ENCODE measurements at regions not wholly inside any gene's neighbourhood (a gene's known extent, or its start where the extent isn't known, plus 50 kb on each side); places are given as distances from the start of the nearest gene placed in this dataset.

DNA sequence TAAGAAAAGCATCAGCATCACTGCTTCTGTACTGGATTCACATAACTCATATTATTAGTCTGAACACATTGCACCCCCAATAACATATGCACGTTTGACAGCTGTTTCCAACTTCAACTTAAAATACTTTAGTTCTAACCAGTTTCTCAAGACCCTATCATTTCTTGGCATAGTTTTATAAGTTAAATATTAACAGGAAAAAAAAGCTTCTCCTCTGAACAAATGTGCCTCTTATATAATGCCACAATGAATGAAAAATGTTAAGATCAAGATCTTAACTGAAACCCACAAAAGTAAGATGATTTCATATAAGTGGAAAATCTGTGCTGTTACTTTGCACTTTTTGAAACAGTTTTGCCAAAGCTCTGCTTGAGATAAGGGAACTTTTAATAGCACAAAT lies 652.8 kb upstream of the FAM241A start:
- no peak overlapping the region for H3K27ac ChIP-seq
- TF ChIP-seq ZFX (IDR thresholded peaks at IDR 0.05; ENCODE audit: borderline replicate concordance) (no peak), CTCF (IDR thresholded peaks at IDR 0.05) (no peak)

DNA sequence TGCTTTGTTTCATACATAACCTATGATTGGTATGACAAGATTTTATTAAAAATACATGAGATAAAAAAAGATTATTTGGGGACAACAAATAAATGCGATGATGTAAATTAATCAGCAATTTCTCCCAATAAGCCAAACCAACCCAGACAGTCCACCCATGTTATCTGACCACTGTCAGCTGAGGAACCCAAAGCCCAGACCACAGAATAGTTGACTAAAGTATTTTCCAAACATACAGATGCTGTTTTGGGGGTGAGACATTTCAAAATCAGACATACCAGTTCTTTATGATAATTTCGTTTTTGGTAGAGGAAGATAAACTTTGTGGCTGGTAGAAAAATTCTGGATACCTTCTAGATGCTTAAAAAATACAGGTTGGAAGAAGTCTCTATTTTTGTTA lies 650.8 kb upstream of the FAM241A start:
- H3K27ac ChIP-seq, result no peak overlapping the region
- TF ChIP-seq ZFX (IDR thresholded peaks at IDR 0.05; ENCODE audit: borderline replicate concordance) (no peak), CTCF (IDR thresholded peaks at IDR 0.05) (no peak)

DNA sequence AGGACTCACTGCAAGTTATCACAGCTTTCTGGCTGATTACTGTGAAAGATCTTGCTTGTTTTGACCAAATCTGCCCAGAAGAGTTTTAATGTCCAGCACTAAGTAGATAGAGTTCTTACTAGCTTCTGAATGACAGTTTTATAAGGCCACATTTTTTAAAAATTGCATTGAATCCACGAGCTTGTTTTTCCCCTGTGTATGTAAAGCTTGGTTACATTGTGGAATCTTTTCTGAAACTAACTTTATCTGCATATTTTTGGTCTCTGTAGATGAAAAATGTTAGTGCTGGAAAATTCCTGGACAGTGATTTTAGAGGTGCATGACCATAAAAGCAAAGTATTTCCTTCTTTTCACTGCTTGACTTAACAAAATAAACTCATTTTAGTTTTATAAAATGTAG lies 650.3 kb upstream of the FAM241A start:
- TF ChIP-seq ZFX (IDR thresholded peaks at IDR 0.05; ENCODE audit: borderline replicate concordance) (no peak), CTCF (IDR thresholded peaks at IDR 0.05) (no peak)
- no peak overlapping the region for H3K27ac ChIP-seq

- TF ChIP-seq CTCF (IDR thresholded peaks at IDR 0.05) (no peak), ZFX (IDR thresholded peaks at IDR 0.05; ENCODE audit: borderline replicate concordance) (no peak)
- H3K27ac ChIP-seq, result no peak overlapping the region
Observed at GRCh38 chr4:111499291-111499690, 646.0 kb upstream of the FAM241A start.

DNA sequence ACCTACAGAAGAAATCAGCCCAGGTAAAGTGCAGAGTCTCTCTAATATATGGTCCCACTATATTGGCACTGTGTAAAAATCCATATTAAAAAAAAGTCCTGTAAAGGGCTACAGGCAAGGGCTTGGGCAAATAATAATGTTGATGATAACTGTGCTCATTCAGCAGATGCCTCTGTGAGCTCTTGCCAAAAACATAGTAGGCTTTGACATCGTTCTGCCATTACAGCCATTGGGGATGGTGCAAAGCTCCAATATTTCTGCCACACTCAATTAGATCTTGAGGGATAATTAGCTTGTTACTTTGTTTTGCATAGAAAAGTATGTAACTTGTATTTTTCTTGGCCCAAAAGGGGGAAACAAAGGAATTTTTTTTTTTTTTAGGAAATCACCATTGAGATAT lies 645.5 kb upstream of the FAM241A start:
- TF ChIP-seq ZFX (IDR thresholded peaks at IDR 0.05; ENCODE audit: borderline replicate concordance), result no peak
- no peak for TF ChIP-seq CTCF (IDR thresholded peaks at IDR 0.05)

GRCh38 chr4:111500858-111501257 lies 644.4 kb upstream of the FAM241A start:
- no peak for TF ChIP-seq ZFX (IDR thresholded peaks at IDR 0.05; ENCODE audit: borderline replicate concordance)

More for the DNA sequence above, 645.5 kb upstream of the FAM241A start:
- no peak overlapping the region for H3K27ac ChIP-seq

GRCh38 chr4:111501946-111502345 lies 643.3 kb upstream of the FAM241A start:
- TF ChIP-seq ZFX (IDR thresholded peaks at IDR 0.05; ENCODE audit: borderline replicate concordance) (no peak), CTCF (IDR thresholded peaks at IDR 0.05) (no peak)
- no peak overlapping the region for H3K27ac ChIP-seq

More at GRCh38 chr4:111500858-111501257, 644.4 kb upstream of the FAM241A start:
- H3K27ac ChIP-seq, result no peak overlapping the region

DNA sequence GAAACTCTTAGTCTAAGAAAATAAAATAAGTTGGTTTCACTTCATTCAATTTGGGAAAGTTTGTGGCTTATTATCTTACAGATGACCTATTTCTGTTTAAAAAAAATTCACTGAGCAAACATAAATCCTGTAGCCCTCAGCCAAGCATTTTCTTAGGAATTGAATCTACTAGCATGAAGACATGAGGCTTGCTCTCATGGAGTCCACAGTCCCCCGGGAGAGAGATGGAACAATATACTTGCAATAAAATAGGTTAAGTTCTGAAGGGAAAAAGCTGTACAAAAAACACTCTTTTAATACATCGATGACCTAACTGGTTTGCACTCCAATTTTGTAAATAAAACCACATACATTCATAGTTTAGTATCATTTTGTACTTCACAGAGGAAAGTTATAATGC lies 642.6 kb upstream of the FAM241A start:
- no peak overlapping the region for H3K27ac ChIP-seq
- TF ChIP-seq ZFX (IDR thresholded peaks at IDR 0.05; ENCODE audit: borderline replicate concordance), result no peak
- TF ChIP-seq CTCF (IDR thresholded peaks at IDR 0.05), result no peak
